ENCODE measurements at regions not wholly inside any gene's neighbourhood (a gene's known extent, or its start where the extent isn't known, plus 50 kb on each side); places are given as distances from the start of the nearest gene placed in this dataset.

DNA sequence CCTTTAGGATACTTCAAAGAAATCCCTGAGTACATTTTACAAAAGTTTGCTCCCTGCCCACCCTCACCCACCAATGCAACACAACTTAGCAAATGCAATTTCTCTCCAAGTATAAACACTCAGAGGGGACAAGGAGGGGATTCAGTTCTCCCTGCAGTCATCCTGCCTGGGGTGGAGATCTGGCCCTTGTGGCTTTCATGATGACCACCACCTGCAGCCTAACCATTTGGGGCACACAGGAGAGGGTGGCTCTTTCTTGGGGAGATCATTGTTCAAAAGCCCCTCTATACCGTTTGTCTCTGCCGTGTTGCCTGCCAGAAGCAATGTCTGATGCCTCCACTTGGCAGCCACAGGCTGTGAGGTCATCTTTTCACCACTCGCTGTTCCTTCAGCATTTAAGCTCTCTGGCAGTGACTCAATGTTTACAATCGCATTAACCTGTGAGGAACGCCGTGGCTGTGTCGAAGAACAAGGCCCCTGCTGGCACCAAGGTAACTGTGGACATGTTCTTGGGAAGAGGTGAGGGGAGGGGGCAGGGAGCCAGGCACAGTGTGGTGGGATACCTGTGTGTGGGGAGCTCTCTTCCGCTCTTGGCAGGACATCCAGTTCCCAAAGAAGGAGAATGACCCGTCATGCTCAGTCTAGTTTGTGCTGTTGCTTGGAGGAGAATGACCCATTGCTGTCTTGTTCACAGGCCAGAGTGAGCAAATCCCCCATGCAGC, 103.9 kb upstream of the DUSP10 start:
- Histone ChIP-seq H3K36me3 (no peaks in the 10 kb centered on the region), H3K9me3 (no peaks in the 10 kb centered on the region), H3K4me3 (no peak overlapping the region), H3K27me3 (no peaks in the 10 kb centered on the region)
- no peak for DNase-seq

DNA sequence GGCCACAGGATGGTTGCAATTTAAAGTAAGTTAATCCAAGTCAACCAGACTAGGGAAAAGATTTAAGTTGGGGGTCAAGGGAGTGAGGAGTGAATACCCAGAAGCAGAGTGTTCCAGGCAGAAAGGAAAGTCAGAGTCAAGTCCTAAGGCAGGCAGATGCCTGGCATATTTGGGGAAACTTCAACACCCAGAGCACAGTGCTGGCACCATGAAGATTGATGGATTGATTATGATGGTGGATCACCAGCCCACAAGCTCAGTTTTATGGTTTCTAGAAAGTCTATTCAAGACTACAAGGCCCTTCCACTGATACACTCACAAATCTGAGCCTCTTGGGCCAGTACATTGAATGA, 100.1 kb upstream of the DUSP10 start:
- Histone ChIP-seq H3K4me3 (no peak overlapping the region), H3K36me3 (no peaks in the 10 kb centered on the region), H3K27me3 (no peaks in the 10 kb centered on the region), H3K9me3 (no peaks in the 10 kb centered on the region)
- DNase-seq: no peak

GRCh38 chr1:221841251-221841982, 99.5 kb upstream of the DUSP10 start:
- H3K4me3 ChIP-seq: no peak overlapping the region
- H3K36me3 ChIP-seq: no peaks in the 10 kb centered on the region
- no peaks in the 10 kb centered on the region for H3K9me3 ChIP-seq
- H3K27me3 ChIP-seq: no peaks in the 10 kb centered on the region
- no peak for DNase-seq

GRCh38 chr1:221840511-221841243, 98.8 kb upstream of the DUSP10 start:
- no peak for DNase-seq
- Histone ChIP-seq H3K36me3 (no peaks in the 10 kb centered on the region), H3K9me3 (no peaks in the 10 kb centered on the region), H3K27me3 (no peaks in the 10 kb centered on the region), H3K4me3 (no peak overlapping the region)

DNA sequence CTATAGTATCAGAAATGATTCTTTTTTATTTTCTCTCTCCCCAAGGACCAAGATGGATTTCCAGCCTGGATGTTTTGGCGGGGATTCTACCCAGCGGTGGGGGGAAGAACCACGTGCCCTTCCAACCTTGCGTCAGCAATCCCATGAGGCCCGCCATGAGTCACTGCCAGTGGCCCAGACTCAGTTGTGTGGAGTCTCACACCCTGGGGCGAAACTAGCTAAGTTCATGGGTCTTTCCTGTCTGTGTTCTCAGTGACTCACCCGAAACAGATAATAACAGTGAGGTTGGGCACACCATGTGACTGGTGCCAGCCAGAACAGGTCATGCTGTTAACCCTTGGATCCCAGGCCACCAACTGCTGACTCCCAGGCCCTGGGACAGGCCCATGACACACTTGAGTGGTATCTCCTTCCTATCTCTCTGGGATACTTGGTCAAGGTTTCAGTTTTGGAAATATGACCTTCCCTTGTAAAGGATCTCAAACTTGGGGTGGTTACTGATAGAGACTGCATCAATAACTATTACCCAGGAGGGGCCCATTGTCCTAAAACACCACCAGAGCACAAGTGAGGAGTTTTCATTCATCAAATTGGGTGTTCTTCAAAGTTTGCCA, 98.0 kb upstream of the DUSP10 start:
- Histone ChIP-seq H3K27me3 (no peaks in the 10 kb centered on the region), H3K4me3 (no peak overlapping the region), H3K36me3 (no peaks in the 10 kb centered on the region), H3K9me3 (no peaks in the 10 kb centered on the region)
- peak; percentile 76 for DNase-seq

DNA sequence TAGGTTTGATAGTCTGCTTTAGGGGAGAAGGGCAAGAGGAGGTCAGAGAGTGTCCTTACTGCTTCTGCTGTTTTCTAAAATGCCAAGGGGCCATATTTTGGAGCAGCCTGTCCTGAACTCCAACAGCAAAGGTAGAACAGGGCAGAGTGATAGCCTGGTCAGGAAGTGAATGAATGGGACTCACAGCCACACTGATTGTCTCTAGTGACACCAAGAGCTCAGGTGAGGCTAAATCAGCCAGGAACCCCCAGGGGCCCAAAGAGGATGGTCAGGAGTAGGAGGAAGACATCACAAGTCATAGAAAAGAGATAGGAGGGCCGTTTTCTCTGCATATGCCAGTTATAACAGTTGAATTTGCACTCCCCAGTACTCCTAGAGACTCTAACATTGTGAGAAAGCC, 97.4 kb upstream of the DUSP10 start:
- Histone ChIP-seq H3K27me3 (no peaks in the 10 kb centered on the region), H3K9me3 (no peaks in the 10 kb centered on the region), H3K4me3 (no peak overlapping the region), H3K36me3 (no peaks in the 10 kb centered on the region)
- DNase-seq: no peak

- Histone ChIP-seq H3K36me3 (no peaks in the 10 kb centered on the region), H3K27me3 (no peaks in the 10 kb centered on the region), H3K4me3 (no peak overlapping the region), H3K9me3 (no peaks in the 10 kb centered on the region)
- no peak for DNase-seq
Observed at GRCh38 chr1:221837896-221838295, 96.0 kb upstream of the DUSP10 start.

- Histone ChIP-seq H3K36me3 (no peaks in the 10 kb centered on the region), H3K27me3 (no peaks in the 10 kb centered on the region), H3K9me3 (no peaks in the 10 kb centered on the region), H3K4me3 (no peak overlapping the region)
- no peak for DNase-seq
Observed at GRCh38 chr1:221834698-221835513, 93.0 kb upstream of the DUSP10 start.

GRCh38 chr1:221832617-221833016, 90.7 kb upstream of the DUSP10 start:
- Histone ChIP-seq H3K9me3 (no peaks in the 10 kb centered on the region), H3K4me3 (no peak overlapping the region), H3K27me3 (no peaks in the 10 kb centered on the region), H3K36me3 (no peaks in the 10 kb centered on the region)
- no peak for DNase-seq

DNA sequence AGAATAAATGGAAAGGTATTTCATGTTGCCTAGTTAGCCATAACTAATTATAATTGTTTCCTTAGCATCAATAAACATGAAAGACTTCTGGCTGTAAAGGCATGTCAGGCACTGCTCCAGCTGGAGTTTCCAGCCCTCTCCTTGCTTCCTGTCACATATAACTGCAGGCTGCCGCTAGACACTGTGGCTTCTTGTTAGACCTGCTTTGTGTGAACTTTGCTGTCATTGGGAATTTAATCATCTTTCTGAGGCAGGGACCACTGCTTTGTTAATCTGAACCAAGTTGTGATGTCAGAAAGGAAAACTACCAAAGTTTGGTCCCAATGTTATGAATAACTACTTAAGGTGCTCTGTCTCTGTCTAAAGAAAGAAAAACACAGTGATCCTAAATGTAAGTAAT, 90.3 kb upstream of the DUSP10 start:
- no peaks in the 10 kb centered on the region for H3K27me3 ChIP-seq
- DNase-seq: no peak
- no peaks in the 10 kb centered on the region for H3K36me3 ChIP-seq
- H3K4me3 ChIP-seq: no peak overlapping the region
- H3K9me3 ChIP-seq: no peaks in the 10 kb centered on the region

GRCh38 chr1:221829327-221830015, 87.6 kb upstream of the DUSP10 start:
- Histone ChIP-seq H3K36me3 (no peaks in the 10 kb centered on the region), H3K9me3 (no peaks in the 10 kb centered on the region), H3K4me3 (no peak overlapping the region), H3K27me3 (no peaks in the 10 kb centered on the region)
- peak; percentile 67 for DNase-seq

- Histone ChIP-seq H3K36me3 (no peaks in the 10 kb centered on the region), H3K9me3 (no peaks in the 10 kb centered on the region)
Observed at GRCh38 chr1:221827307-221827642, 85.4 kb upstream of the DUSP10 start.

GRCh38 chr1:221824909-221825308, 83.0 kb upstream of the DUSP10 start:
- Histone ChIP-seq H3K9me3 (no peaks in the 10 kb centered on the region), H3K27me3 (no peaks in the 10 kb centered on the region), H3K4me3 (no peak overlapping the region), H3K36me3 (no peaks in the 10 kb centered on the region)
- no peak for DNase-seq

More at GRCh38 chr1:221827307-221827642, 85.4 kb upstream of the DUSP10 start:
- no peak for DNase-seq
- no peaks in the 10 kb centered on the region for H3K27me3 ChIP-seq
- no peak overlapping the region for H3K4me3 ChIP-seq

DNA sequence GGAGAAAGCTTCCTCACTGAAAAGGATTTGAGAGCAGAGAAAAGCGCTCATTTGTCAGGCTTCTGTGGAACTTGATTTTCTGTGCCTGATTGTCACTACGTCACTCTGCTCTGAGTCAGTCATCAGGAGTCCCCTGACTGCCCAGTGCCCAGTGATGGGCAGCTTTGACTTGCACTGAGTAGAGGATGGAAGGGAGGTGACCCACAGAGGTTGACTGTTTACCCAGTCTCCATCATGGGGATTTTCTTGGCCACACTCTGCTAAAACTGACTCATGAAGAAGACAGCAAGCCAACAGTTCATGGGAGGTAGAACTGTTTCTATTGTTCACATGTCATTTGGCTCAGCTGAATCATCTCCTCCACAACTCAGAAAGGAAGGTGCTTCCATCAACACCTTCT, 82.1 kb upstream of the DUSP10 start:
- no peak overlapping the region for H3K4me3 ChIP-seq
- DNase-seq: peak; percentile 49
- H3K27me3 ChIP-seq: no peaks in the 10 kb centered on the region
- H3K9me3 ChIP-seq: 0 out of 2 replicates have a peak, but pooled peaks cover 2% of the 10 kb centered on the region
- H3K36me3 ChIP-seq: no peaks in the 10 kb centered on the region

DNA sequence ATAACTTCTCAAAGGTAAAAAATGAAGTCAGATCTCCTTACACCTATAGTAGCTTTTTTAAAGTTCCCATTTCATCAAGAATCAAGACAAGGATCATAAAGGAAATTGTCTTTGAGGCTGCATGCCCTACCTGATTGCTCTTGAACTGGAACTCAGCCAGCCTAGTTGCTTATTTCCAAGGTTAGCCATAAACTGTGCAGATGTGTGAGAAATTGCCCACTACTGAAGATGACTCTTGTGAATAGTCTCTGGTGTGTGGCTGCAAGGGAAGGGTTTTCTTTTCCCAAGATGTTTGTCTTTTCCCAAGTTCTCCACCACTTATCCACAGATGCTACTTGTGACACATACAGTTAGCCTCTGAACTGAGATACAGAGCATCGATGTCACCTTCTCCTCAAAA, 81.7 kb upstream of the DUSP10 start:
- H3K27me3 ChIP-seq: no peaks in the 10 kb centered on the region
- no peak for DNase-seq
- H3K4me3 ChIP-seq: no peak overlapping the region
- H3K9me3 ChIP-seq: 0 out of 2 replicates have a peak, but pooled peaks cover 2% of the 10 kb centered on the region
- H3K36me3 ChIP-seq: no peaks in the 10 kb centered on the region

- DNase-seq: no peak
- H3K9me3 ChIP-seq: 0 out of 2 replicates have a peak, but pooled peaks cover 2% of the 10 kb centered on the region
- no peaks in the 10 kb centered on the region for H3K36me3 ChIP-seq
- H3K27me3 ChIP-seq: no peaks in the 10 kb centered on the region
- no peak overlapping the region for H3K4me3 ChIP-seq
Observed at GRCh38 chr1:221823149-221823548, 81.3 kb upstream of the DUSP10 start.
